ENCODE measurements at regions not wholly inside any gene's neighbourhood (a gene's known extent, or its start where the extent isn't known, plus 50 kb on each side); places are given as distances from the start of the nearest gene placed in this dataset.
"Not testable (repeated sequence)": the region's sequence is repeated elsewhere in the genome, so short reads cannot be mapped to it uniquely, and the experiment has no call there.

DNA sequence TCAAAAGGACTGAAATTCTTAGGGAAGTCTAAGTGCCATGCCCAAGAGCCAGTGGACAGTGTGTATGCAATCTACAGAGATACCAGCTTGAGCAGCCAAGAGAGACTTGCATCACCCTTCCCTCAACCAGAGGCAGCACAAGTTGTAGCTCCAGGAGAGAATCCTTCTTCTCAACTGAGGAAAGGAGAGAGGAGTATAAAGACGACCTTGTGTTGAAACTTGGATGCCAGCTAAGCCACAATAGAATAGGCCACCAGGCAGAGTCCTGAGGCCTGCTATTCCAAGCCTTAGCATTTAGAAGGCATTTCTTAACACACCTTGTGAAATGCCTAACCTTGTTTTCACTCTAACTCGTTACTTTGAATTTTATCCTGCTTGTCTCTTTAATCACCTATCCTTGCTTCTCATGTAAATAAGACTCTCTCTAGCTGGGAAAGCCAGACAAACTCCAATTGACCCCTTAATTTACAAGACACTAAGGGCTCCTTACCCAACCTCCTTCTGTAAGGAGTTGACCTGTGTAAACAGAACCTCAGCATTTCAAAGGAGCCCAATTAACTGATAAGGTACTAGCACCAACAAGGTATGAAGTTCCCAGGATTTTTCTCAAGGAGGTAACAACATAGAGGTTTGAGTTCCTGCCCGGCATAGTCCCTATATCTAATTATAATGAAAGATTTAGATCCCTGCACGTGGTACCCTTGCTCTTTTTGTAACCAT, 738.8 kb downstream of the AMY1C start:
- no peak for DNase-seq

DNA sequence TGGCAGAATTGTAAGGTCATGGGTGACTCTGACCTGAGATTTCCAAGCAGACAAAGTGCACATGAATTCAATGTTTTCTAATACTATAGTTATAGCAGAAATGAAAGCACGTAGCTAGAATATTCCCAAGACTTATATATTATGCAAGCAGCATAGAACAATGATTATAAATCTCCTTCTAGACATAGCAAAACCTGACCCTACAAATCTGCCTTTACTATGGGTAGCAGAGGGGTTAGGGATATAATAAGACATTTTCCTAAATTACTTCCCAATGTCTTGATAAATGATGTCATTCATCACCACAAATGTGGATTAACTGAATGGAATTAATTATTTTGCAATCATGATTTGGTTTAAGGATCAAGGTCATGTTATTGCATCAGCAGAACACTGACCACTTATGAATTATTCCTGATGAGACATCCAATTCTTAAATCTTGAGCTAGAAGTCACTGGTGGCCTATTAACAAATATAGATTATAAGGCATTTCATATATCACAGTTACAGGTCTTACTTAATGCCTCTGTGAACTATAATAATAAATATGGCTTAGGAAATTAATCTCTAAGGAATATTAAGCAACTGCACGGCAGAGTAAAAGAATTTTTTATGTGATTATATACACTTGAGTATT, 776.6 kb downstream of the AMY1C start:
- no peak for DNase-seq

DNA sequence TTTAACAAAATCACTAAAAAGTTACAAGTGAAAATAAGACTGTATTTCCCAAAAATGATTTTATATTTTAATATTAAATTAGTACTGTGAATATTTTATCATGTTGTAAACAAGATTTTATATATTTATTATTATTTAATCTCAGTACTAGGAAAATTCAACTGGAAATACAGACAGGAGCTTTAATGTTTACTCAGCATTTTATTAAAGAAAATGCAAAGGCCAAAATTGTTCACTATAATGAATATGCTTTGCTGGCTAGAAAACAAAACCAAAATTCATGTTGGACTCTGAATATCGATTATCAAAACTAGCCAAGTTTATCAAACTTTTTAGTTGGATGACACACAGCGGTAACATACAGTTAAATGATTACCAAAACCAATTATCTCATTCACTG, 782.3 kb downstream of the AMY1C start:
- no peak for DNase-seq

DNA sequence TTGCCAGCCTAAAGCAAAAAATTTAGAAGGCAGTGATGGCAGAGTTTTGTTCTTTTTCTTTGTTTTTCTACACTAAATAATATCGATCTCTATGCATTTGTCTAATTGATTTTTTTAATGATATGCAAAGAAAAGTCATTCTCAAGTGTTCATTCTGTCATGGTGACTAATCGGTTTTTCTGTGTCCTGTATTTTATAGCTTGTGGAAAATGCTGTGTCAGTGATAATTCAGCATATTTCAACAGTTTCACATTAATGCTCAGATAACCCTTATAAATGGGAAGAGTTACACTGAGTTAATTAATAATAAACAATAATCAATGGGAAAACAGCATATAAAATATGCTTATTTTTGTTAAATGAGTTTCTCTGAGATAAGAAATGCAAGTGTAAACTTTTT, 824.9 kb downstream of the AMY1C start:
- no peak for DNase-seq

DNA sequence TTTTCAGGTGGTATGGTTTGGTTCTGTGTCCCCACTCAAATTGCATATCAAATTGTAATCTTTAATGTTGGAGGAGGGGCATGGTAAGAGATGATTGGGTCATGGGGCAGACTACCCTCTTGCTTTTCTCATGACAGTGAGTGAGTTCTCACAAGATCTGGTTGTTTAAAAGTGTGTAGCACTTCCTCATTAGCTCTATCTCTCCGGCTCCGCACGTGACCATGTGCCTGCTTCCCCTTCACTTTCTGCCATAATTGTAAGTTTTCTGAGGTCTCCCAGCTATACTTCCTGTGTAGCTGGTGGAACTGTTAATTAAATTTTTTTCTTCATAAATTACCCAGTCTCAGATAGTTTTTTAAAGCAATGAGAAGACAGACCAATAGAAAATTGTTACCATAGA, 843.2 kb downstream of the AMY1C start:
- no peak for DNase-seq

DNA sequence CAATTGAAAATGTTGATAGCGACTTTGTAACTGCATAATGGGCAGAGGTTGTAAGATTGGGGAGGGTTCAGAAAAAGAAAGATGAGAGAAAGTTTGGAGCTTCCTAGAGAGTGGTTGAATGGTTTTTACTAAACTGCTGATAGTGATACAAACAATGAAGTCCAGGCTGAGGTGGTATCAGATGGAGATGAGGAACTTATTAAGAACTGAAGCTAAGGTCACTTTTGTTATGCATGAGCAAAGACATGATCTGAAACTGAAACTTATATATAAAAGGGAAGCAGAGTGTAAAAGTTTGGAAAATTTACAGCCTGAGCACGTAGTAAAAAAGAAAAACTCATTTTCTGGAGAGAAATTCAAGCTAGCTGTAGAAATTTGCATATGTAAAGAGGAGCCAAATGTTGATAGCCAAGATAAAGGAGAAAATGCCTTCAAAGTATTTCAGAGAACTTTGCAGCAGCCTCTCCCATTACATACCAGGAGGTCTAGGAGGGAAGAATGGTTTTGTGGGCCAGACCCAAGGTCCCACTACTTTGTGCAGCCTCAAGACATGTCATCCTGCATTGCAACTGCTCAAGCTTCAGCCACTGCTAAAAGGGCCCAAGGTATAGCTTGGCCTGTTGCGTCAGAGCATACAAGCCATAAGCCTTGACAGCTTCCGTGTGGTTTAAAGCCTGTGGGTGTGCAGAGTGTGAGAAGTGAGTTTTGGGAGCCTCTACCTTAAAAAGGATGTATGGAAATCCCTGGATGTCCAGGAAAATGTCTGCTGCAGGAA, 843.9 kb downstream of the AMY1C start:
- no peak for DNase-seq

DNA sequence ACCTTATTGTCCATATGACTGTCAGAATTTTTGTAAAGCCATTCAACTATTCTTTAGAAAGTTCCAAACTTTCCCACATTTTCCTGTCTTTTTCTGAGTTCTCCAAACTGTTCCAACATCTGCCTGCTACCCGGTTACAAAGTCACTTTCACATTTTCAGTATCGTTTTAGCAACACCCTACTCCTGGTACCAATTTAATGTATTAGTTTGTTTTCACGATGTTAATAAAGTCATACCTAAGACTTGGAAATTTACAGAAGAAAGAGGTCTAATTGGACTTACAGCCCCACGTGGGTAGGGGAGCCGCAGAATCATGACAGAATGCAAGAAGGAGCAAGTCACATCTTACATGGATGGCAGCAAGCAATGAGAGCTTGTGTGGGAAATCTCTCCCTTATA, 867.8 kb downstream of the AMY1C start:
- DNase-seq: no peak

DNA sequence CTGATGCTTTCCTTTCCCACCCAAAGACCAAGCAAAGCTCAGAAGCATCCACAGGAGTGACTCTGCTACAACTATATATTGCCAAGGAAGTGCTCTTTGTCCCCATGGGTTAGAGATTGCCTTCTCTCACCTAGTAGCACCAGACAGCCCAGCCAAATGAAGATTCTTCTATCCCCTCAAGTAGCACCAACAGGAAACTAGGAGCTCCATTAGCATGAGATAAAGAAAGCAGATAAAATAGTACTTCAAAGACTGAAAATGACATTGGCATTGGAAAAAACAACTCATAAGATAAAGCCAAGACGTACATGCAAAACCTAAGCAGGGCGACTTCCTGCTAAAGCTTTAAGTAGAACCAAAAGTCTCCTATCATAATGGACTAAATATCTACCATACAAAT, 871.5 kb downstream of the AMY1C start:
- DNase-seq: no peak

DNA sequence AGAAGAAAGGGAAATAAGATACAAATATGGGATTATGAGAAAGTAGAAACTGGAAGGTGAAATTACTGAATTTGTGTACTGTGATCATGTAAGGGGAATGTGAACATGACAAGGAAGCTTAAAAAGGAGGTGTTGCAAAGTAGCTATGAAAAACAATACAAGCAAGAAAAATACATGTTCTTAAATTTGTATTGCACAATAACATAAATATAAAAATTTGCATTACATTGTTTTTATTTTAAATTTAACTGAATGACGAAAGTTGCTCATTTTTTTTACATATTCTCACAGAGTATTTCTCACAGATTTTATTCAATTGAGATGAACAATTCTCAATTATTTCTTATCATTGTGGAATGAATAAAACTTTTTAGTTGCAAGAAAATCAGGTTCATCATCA, 874.8 kb downstream of the AMY1C start:
- no peak for DNase-seq

DNA sequence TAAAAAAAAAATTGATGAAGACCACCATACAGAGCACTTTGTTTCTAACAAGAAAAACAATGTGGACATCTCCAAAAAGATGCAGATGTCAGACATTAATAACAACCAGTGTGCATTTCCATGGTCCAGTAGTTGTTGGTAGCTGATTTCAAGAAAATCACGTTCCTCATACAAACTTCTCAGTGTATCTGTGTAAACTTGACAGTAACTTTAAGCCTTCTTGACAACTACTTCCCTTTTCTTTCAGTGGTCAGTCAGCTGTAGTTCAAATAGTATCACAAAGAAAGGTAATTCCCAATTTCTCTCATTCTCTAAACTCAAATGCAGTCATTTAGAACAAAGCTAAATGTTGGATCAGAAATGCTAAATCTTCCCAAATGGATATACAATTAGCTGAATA, 879.9 kb downstream of the AMY1C start:
- no peak for DNase-seq

DNA sequence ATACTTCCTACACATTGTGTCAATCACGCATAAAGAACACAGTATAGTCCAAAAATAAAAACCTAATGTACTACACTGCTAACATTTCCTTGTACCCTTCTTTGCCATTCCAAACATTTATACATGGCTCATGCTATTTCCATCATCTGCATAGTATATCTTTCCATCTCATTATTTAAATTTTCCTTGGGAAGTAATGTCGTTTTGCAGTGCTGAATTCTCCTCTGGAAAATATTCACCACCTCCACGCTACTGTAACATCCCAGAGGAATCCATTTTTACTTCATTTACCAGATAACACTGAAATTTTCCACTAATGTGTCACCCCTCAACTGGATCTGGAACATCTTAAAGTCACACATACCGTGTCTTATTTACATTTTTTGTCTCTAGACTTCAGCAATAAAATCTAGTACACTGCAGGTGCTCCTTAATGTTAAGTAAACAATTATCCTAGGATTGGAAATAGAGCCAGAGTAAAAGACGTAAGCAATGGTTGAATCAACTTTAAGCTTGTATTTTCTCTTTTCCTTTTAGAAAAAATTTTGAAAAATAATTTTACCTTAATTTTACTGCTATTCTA, 881.0 kb downstream of the AMY1C start:
- peak; percentile 26 for DNase-seq

DNA sequence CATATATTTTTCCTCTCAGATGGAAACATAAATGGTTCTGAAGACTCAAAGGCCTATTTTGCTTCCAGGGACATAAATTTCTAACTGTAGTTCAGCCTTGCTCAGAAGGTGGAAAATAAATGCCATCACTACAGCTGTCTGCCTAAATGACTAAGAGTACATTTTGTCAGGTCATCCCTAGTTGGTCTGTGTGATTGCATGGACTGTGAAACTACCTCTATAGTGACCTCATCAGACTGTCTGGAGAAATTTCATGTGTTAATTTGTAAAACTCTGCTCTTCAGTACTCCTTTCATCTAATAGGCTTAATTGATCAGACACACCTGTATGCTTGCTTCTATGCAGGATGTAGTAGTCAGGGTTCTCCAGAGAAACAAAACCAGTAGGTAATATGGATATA, 886.9 kb downstream of the AMY1C start:
- DNase-seq: no peak

DNA sequence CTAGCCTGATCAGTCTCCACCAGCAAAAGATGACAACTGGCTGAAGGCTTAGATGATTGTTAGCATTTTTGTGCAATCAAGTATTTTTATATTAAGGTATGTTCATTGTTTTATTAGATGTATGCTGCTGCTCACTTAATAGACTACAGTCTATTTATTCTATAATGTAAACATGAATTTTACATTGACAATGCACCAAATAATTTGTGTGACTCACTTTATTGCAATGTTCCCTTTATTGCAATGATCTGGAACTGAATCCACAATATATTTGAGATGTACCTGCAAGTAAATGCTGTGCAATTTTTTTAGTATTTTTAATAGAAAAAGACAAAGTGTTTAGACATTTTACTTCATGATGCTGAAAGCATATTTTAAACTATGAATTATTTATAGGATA, 896.5 kb downstream of the AMY1C start:
- no peak for DNase-seq

DNA sequence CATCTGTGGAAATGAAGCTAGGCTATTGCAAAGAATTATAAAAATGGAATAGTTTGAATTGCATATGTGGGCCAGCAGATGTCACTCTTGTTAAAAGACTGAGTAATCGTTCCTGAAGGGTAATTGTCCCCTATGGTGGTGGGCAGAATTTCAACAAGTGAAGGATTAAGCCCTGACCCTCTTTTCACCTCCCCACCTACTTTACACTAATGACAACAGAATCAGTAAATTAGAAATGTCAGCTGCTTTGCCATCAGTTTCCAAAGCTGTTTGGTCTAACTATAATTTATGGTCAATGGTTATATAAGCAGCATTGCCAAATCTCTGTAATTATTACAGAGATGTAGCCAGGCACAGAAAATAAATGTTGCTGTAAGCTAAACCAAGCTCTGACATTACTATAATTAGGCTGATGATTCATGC, 898.6 kb downstream of the AMY1C start:
- DNase-seq: peak; percentile 57

DNA sequence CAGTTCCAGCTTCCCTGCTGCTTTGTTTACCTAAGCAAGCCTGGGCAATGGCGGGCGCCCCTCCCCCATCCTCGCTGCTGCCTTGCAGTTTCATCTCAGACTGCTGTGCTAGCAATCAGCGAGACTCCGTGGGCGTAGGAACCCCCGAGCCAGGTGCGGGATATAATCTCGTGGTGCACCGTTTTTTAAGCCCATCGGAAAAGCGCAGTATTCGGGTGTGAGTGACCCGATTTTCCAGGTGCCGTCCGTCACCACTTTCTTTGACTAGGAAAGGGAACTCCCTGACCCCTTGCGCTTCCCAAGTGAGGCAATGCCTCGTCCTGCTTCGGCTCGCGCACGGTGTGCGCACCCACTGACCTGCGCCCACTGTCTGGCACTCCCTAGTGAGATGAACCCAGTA, 914.7 kb downstream of the AMY1C start:
- DNase-seq: not testable (repeated sequence)

DNA sequence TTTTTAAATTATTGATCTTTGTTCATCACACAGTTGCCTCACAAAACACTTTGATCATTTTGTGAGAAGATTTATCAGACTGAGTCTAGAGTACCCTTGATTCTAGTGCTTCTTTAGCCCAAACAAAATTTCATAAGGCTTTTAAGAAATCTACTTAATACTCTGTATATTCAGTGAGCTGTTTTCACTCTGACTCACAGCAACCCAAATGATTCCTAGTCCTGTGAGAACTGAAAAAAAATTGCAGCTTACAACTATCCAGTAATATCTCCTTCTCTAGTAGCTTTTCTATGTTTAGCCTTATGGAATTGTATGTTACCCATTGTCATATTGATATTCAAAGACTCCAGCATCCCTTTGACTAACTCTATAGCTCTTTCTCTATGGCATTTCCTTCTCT, 915.6 kb downstream of the AMY1C start:
- DNase-seq: no peak

DNA sequence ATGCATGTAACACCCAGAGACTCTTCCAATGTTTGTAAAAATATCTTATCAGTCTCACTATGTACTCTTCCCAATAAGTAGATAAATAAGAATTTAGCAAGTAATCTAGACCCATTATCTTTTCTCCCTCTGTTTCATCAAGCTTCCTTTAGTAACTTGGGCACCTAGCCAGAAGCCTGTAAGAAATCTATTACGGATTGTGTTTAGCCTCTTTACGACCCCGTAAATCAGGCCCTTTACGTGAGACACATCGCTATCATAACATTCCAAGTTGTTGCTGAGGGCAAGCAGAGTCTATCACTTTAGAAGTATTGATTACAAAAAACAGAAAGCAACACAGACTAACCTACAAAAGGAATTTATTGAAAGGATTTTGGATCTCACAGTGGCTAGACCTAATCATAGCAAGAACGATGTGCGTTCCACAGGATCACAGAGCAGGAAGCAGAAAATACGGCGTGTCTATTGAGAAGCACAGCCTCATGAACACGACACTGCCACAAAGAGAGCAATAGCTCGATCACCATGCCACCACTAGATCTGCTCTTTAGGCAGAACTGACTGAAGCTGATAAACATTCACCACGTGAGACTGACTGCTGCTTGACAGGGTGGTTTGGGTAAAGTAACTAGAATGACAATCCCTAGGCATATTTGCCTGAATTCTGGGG, 922.1 kb downstream of the AMY1C start:
- no peak for DNase-seq

DNA sequence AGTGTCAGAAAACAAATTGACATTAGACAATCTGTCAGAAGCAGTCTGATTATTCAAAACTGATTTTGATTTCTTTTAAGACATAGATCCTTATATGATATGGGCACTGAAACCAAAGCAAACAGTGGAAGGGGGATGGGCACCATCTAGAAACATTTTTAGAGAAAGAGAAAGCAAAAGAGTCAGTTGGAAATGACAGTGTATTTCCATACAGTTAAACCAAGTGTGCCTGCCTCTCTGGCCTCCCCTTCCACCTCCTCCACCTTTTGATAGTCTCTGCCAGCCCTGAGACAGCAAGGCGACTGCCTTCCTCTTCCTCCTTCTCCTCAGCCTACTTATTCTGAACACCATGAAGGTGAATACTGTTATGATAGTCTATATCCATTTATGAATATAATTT, 949.7 kb downstream of the AMY1C start:
- no peak for DNase-seq

DNA sequence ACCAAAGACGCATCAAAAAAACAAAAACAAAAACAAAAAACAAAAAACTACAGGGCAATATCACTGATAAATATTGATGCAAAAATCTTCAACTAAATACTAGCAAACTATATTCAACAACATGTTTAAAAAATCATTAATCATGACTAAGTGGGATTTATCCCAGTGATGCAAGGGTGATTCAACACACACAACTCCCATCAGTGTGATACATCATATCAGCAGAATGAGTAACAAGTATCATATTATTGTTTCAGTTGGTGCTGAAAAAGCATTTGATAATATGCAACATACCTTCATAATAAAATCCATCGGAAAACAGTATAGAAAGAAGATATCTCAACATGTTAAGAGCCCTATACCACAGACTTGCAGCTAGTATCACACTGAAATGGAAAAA, 953.0 kb downstream of the AMY1C start:
- DNase-seq: no peak

DNA sequence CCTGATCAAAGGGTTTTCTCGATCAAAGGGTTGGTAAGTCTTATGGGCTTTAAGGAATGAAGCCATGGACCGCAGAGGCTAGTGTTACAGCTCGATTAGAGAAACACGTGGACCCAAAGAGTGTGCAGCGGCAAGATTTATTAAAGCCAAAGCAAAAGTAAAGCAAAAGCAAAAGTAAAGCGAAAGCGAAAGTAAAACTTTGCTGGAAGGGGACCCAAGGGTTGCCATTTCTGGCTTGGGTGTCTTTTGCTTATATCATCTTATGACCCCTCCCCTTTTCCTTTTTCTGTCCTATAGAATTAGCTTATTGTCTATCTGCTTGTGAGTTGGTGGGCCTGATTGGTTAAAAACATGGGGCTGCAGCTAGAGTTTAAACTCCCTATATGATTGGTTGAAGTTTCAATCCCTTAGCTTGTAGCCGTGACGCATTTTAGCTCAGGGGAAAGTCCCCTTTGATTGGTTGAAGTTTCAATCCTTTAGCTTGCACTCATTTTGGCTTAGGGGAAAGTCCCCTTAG, 957.0 kb downstream of the AMY1C start:
- peak; percentile 4 for DNase-seq

DNA sequence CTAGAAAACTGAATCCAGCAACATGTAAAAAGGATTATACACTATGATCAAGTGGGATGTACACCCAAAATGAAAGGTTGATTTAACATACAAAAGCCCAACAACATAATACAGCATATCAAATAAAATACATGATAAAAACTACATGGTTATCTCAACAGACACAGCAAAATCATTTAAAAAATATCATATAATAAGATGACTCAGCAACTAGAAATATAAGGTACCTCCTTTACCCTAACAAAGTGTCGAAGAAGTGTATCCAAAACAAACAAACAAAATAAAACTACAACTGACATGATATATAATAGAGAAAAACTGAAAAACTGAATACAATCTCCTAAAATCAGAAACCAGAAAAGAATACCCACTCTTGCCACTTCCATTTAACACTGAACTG, 969.1 kb downstream of the AMY1C start:
- DNase-seq: no peak

DNA sequence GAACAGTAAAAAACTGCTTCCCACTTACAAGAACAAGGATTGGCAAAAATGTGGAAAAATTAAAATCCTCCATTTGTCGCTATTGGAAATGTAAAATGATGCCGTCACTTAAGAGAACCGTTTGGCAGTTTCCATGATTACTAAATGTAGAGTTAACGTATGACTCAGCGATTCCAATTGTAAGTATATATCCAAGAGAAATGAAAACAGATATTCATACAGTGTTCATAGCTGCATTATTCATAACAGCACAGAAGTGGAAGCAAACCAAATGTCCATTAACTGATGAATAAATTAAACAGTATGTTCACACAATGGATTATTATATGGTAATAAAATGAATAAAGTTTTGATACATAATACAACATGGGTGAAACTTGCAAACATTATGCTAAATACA, 971.0 kb downstream of the AMY1C start:
- no peak for DNase-seq

DNA sequence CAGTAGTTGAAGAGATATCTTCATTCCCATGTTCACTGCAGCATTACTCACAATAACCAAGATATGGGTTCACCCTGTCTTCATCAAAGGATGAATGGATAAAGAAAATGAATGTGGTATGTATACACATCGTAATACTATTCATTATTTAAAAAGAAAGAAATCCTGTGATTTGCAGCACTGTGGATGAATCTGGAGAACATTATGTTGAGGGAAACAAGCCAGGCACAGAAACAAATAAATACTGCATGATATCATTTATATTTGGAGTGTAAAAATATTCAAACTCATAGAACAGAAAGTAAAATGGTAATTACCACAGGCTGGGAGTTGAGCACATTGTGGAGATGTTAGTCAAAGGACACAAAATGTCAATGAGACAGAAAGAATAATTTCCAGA, 977.2 kb downstream of the AMY1C start:
- no peak for DNase-seq

Data from NCI-H526 treated with DMSO at 0.1 percent for 48 hours (cell line).